HG02759 (cell line): ENCODE measurements at regions not wholly inside any gene's neighbourhood (a gene's known extent, or its start where the extent isn't known, plus 50 kb on each side); places are given as distances from the start of the nearest gene placed in this dataset.

Experiments
- ATAC-seq: cut with Tn5 transposase; IDR thresholded peaks from one replicate; pipeline ENCODE4 v1.9.1; 2021; ENCODE audit warnings: mild to moderate bottlenecking, moderate library complexity; ENCODE audit not compliant: unreplicated experiment

- ATAC-seq: no peak
Observed at GRCh38 chr15:94602754-94603470, 371.6 kb downstream of the MCTP2 start.

- no peak for ATAC-seq
Observed at GRCh38 chr15:94606286-94606685, 374.9 kb downstream of the MCTP2 start.

- ATAC-seq: no peak
Observed at GRCh38 chr15:94607176-94607654, 375.9 kb downstream of the MCTP2 start.

- ATAC-seq: peak; percentile 71
Observed at GRCh38 chr15:94610069-94610468, 378.7 kb downstream of the MCTP2 start.

- ATAC-seq: no peak
Observed at GRCh38 chr15:94610485-94610884, 379.1 kb downstream of the MCTP2 start.

- no peak for ATAC-seq
Observed at GRCh38 chr15:94611656-94612055, 380.3 kb downstream of the MCTP2 start.

GRCh38 chr15:94615688-94616087 lies 384.3 kb downstream of the MCTP2 start:
- ATAC-seq: no peak

- no peak for ATAC-seq
Observed at GRCh38 chr15:94620632-94621031, 389.3 kb downstream of the MCTP2 start.

GRCh38 chr15:94621736-94622135 lies 390.4 kb downstream of the MCTP2 start:
- no peak for ATAC-seq

- no peak for ATAC-seq
Observed at GRCh38 chr15:94626949-94627348, 395.6 kb downstream of the MCTP2 start.

- peak; percentile 71 for ATAC-seq
Observed at GRCh38 chr15:94631608-94632007, 400.2 kb downstream of the MCTP2 start.

GRCh38 chr15:94638183-94638582 lies 406.8 kb downstream of the MCTP2 start:
- ATAC-seq: no peak

GRCh38 chr15:94639701-94640100 lies 408.3 kb downstream of the MCTP2 start:
- no peak for ATAC-seq

GRCh38 chr15:94644433-94644832 lies 413.1 kb downstream of the MCTP2 start:
- no peak for ATAC-seq

- no peak for ATAC-seq
Observed at GRCh38 chr15:94653071-94653470, 421.7 kb downstream of the MCTP2 start.

GRCh38 chr15:94655249-94655880 lies 424.0 kb downstream of the MCTP2 start:
- no peak for ATAC-seq

- ATAC-seq: no peak
Observed at GRCh38 chr15:94665676-94666441, 434.5 kb downstream of the MCTP2 start.

- ATAC-seq: no peak
Observed at GRCh38 chr15:94666553-94666952, 435.2 kb downstream of the MCTP2 start.

GRCh38 chr15:94667109-94667508 lies 435.7 kb downstream of the MCTP2 start:
- no peak for ATAC-seq

- peak; percentile 50 for ATAC-seq
Observed at GRCh38 chr15:94670438-94671034, 439.2 kb downstream of the MCTP2 start.

GRCh38 chr15:94671858-94672532 lies 440.6 kb downstream of the MCTP2 start:
- no peak for ATAC-seq
